DND-41 (cell line): ENCODE measurements at regions not wholly inside any gene's neighbourhood (a gene's known extent, or its start where the extent isn't known, plus 50 kb on each side); places are given as distances from the start of the nearest gene placed in this dataset.

Experiments
- ATAC-seq: fragments of 200-7000 bp; cut with Tn5 transposase; 3 replicates; pipeline ENCODE4 v1.9.1; 2021; ENCODE audit warnings: low read depth; ENCODE audit not compliant: insufficient read depth
- DNase-seq: peaks from one replicate; pipeline ENCODE4 v3.0.0-alpha.2; 2020
- H2AFZ ChIP-seq: 2 replicates; pipeline ENCODE4 v1.6.0; 2012; ENCODE audit warnings: low read depth, low read length
- H3K27ac ChIP-seq: 2 replicates; pipeline ENCODE4 v1.5.1; 2012; ENCODE audit warnings: low read length, inconsistent platforms
- H3K27me3 ChIP-seq: fragments of 200-600 bp; sonication (generic); 2 replicates; pipeline ENCODE4 v1.6.0; 2012; ENCODE audit warnings: low read length, mild to moderate bottlenecking, inconsistent platforms; ENCODE audit not compliant: insufficient read depth, poor library complexity
- H3K36me3 ChIP-seq: 2 replicates; pipeline ENCODE4 v1.5.1; 2012; ENCODE audit warnings: low read length, inconsistent platforms; ENCODE audit not compliant: insufficient read depth
- H3K4me1 ChIP-seq: 2 replicates; pipeline ENCODE4 v1.5.1; 2012; ENCODE audit warnings: mild to moderate bottlenecking, low read length; ENCODE audit not compliant: insufficient read depth
- H3K4me2 ChIP-seq: 2 replicates; pipeline ENCODE4 v1.6.0; 2012; ENCODE audit warnings: mild to moderate bottlenecking, moderate library complexity, low read length, inconsistent platforms; ENCODE audit not compliant: insufficient read depth
- H3K4me3 ChIP-seq, 2 experiments: fragments of 200-600 bp in 1 of 2; shearing (Covaris generic) in 1 of 2; 2 replicates each; pipeline ENCODE4 v1.5.1; 2012 to 2016; ENCODE audit warnings: inconsistent platforms in 2 of 2, low read length in 2 of 2, mild to moderate bottlenecking in 2 of 2, low read depth in 1 of 2, moderate library complexity in 1 of 2
- H3K79me2 ChIP-seq: 2 replicates; pipeline ENCODE4 v1.6.0; 2012; ENCODE audit warnings: low read length, inconsistent platforms; ENCODE audit not compliant: insufficient read depth
- H3K9ac ChIP-seq: 2 replicates; pipeline ENCODE4 v1.6.0; 2012; ENCODE audit warnings: low read depth, mild to moderate bottlenecking, inconsistent platforms, low read length, moderate library complexity
- H3K9me3 ChIP-seq: 2 replicates; pipeline ENCODE4 v1.5.1; 2012; ENCODE audit warnings: low read length, moderate library complexity, mild to moderate bottlenecking, inconsistent platforms; ENCODE audit not compliant: insufficient read depth, severe bottlenecking
- H4K20me1 ChIP-seq: 2 replicates; pipeline ENCODE4 v1.6.0; 2012; ENCODE audit warnings: low read length; ENCODE audit not compliant: insufficient read depth
- EZH2 ChIP-seq: IDR thresholded peaks from 3 replicates; pipeline ENCODE4 v1.6.1; 2012; ENCODE audit warnings: borderline replicate concordance, low read depth, mild to moderate bottlenecking, moderate library complexity, low read length, inconsistent platforms; ENCODE audit not compliant: severe bottlenecking
- TF ChIP-seq, protein P1 (sequence below): IDR thresholded peaks from 2 replicates; pipeline ENCODE4 v1.5.1; 2012; ENCODE audit warnings: borderline replicate concordance, low read length, moderate library complexity, mild to moderate bottlenecking; ENCODE audit not compliant: poor library complexity, severe bottlenecking; ENCODE audit errors: extremely low read depth

DNA sequence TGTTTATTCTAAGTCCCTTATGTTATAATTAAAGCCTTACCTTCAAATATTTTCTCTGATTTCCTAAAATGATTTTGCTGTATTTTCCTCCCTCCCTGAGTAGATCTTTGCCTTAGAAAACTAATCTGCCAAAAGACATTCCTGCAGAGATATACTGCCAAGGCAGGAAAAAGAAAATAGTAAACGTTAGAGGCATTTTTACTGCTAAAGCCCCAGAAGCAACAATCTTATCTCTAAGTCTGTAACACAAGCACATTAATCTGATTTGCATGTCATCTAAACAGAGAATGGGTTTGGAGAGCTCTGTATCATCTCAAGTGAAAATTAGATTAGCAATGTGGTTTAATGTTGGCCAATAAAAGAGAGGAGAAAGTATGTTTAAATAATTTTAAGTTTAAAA lies 847.7 kb downstream of the MAT2B start:
- no peak overlapping the region for H3K4me3 ChIP-seq
- H3K36me3 ChIP-seq: no peaks in the 10 kb centered on the region
- H3K9me3 ChIP-seq: no peaks in the 10 kb centered on the region
- no peaks in the 10 kb centered on the region for H3K79me2 ChIP-seq
- DNase-seq (no peak), ATAC-seq (no peak)
- H4K20me1 ChIP-seq: no peaks in the 10 kb centered on the region
- no peaks in the 10 kb centered on the region for H3K4me1 ChIP-seq
- no peak overlapping the region for H3K27ac ChIP-seq
- H3K9ac ChIP-seq: no peak overlapping the region
- no peak for TF ChIP-seq EZH2
- TF ChIP-seq, protein P1, sequence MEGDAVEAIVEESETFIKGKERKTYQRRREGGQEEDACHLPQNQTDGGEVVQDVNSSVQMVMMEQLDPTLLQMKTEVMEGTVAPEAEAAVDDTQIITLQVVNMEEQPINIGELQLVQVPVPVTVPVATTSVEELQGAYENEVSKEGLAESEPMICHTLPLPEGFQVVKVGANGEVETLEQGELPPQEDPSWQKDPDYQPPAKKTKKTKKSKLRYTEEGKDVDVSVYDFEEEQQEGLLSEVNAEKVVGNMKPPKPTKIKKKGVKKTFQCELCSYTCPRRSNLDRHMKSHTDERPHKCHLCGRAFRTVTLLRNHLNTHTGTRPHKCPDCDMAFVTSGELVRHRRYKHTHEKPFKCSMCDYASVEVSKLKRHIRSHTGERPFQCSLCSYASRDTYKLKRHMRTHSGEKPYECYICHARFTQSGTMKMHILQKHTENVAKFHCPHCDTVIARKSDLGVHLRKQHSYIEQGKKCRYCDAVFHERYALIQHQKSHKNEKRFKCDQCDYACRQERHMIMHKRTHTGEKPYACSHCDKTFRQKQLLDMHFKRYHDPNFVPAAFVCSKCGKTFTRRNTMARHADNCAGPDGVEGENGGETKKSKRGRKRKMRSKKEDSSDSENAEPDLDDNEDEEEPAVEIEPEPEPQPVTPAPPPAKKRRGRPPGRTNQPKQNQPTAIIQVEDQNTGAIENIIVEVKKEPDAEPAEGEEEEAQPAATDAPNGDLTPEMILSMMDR: no peak
- no peak overlapping the region for H3K4me2 ChIP-seq
- H3K27me3 ChIP-seq: no peaks in the 10 kb centered on the region
- H2AFZ ChIP-seq: no peak overlapping the region

DNA sequence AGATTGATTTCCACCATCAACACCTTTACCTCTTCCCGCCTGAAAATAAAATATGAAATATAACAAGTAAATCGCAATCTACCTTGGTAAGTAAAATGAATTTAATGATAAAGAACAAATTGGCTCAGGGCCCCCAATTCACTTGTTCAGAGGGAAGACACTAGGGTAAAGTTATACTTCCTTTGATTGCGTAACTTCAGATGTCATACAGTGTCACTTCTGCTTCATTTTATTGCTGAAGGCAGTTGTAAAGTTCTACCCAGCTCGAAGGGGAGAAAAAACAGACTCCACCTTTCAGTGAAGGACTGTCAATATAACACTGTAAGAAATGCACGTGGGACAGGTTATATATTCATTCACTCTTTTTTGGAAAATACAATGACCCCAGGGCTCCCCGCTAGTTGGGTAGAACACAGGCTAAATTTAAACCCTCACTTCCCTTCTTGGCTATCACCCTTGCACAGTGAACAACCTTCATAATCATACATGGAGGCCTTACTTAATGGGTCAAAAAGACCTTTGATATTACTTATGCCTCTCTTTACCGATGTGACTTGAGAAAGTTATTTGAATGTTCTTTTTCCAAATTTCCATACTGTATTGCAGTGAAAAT lies 848.8 kb downstream of the MAT2B start:
- no peak for ATAC-seq
- no peaks in the 10 kb centered on the region for H3K4me1 ChIP-seq
- H3K9me3 ChIP-seq: no peaks in the 10 kb centered on the region
- H3K79me2 ChIP-seq: no peaks in the 10 kb centered on the region
- H3K27ac ChIP-seq: no peak overlapping the region
- no peaks in the 10 kb centered on the region for H4K20me1 ChIP-seq
- DNase-seq: no peak
- no peak overlapping the region for H3K4me2 ChIP-seq
- H2AFZ ChIP-seq: no peak overlapping the region
- H3K4me3 ChIP-seq: no peak overlapping the region
- H3K9ac ChIP-seq: no peak overlapping the region
- no peaks in the 10 kb centered on the region for H3K27me3 ChIP-seq
- TF ChIP-seq, protein P1: no peak
- TF ChIP-seq EZH2: no peak
- no peaks in the 10 kb centered on the region for H3K36me3 ChIP-seq

DNA sequence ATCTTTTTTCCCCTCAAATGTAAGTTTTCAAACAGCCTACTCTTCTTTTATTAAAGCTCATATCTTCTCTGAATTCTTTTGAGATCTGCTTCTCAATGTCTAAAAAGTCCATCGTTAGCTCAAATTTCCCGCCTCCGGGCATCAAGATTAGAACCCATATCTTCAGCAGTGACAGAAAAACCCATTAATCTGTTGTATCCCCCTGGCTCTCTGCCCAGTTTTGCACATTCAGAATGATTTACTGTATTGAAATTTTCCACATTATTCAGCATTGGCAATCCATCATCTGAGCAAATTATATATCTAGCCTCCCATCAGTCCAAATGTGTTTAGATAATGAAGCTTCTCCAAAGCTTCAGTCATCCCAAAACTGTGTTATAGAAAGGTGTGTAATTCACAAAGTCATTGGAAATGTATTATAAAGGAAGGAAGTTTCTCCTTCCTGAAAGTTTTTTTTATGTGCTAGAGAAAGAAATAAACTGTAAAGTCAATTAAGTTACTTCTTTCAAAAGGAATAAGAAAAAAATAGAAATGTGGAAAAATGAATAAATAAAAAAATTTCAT lies 849.9 kb downstream of the MAT2B start:
- DNase-seq (no peak), ATAC-seq (no peak)
- H2AFZ ChIP-seq: no peak overlapping the region
- no peaks in the 10 kb centered on the region for H4K20me1 ChIP-seq
- H3K4me1 ChIP-seq: no peaks in the 10 kb centered on the region
- no peaks in the 10 kb centered on the region for H3K36me3 ChIP-seq
- no peak for TF ChIP-seq EZH2
- TF ChIP-seq, protein P1: no peak
- no peak overlapping the region for H3K9ac ChIP-seq
- no peak overlapping the region for H3K27ac ChIP-seq
- no peak overlapping the region for H3K4me3 ChIP-seq
- H3K4me2 ChIP-seq: no peak overlapping the region
- no peaks in the 10 kb centered on the region for H3K9me3 ChIP-seq
- H3K79me2 ChIP-seq: no peaks in the 10 kb centered on the region
- H3K27me3 ChIP-seq: no peaks in the 10 kb centered on the region

DNA sequence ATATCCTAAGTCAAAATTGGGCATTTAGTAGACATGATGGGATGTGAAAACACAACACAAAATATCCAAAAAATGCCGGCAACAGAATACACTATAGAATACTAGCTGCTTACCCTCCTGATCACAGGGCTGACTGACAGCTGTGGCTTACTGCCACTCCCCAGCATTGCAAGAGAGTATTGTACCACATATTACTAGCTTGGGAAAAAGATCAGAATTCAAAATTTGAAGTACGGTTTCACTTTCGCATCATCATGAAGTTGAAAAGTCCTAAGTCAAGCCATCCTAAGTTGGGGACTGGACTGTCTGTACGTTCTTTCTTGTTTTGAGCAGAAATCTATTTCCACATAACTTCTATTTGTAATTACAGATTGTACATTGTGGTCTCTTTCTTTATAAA lies 851.4 kb downstream of the MAT2B start:
- H2AFZ ChIP-seq: no peak overlapping the region
- no peaks in the 10 kb centered on the region for H3K9me3 ChIP-seq
- H3K27me3 ChIP-seq: no peaks in the 10 kb centered on the region
- H3K9ac ChIP-seq: no peak overlapping the region
- no peak for DNase-seq
- H3K4me3 ChIP-seq: no peak overlapping the region
- H3K4me2 ChIP-seq: no peak overlapping the region
- no peaks in the 10 kb centered on the region for H3K36me3 ChIP-seq
- no peaks in the 10 kb centered on the region for H3K4me1 ChIP-seq
- no peak overlapping the region for H3K27ac ChIP-seq
- H3K79me2 ChIP-seq: no peaks in the 10 kb centered on the region
- ATAC-seq: no peak
- no peaks in the 10 kb centered on the region for H4K20me1 ChIP-seq
- TF ChIP-seq EZH2: no peak
- TF ChIP-seq, protein P1: no peak
